ENCODE measurements at regions not wholly inside any gene's neighbourhood (a gene's known extent, or its start where the extent isn't known, plus 50 kb on each side); places are given as distances from the start of the nearest gene placed in this dataset.

- DNase-seq (ENCODE audit: low read depth in 1 of 2, low spot score in 1 of 2) (no peak), FAIRE-seq (no peak), ATAC-seq (no peak)
- CTCF ChIA-PET, result no interaction called here
- Histone ChIP-seq H3K27ac (no peak overlapping the region), H3K9me3 (no peaks in the 10 kb centered on the region), H3K4me1 (no peaks in the 10 kb centered on the region), H3K4me2 (no peak overlapping the region), H3K4me3 (no peak overlapping the region)
- POLR2A ChIA-PET, result no interaction called here
- WGBS (ENCODE audit: missing lambda C conversion rate), result 11% methylated on average over 1 of the region's 1 CpG
- TF ChIP-seq ATOH8 (CRISPR knock-in tag; IDR thresholded peaks at IDR 0.05; ENCODE audit: low read depth) (no peak), CHD2 (IDR thresholded peaks at IDR 0.05; ENCODE audit: low read length, partially characterized antibody) (no peak), MAZ (IDR thresholded peaks at IDR 0.05; ENCODE audit: borderline replicate concordance, low read depth, low read length) (no peak), EP300 (IDR thresholded peaks at IDR 0.05) (no peak), USF2 (IDR thresholded peaks at IDR 0.05) (no peak), CBX8 (IDR thresholded peaks at IDR 0.05) (no peak), POLR2A (IDR thresholded peaks at IDR 0.05; ENCODE audit: low read length) (no peak)
Measured at GRCh38 chr16:61309386-61309785, 726.9 kb downstream of the CDH8 start.

GRCh38 chr16:61306204-61306603, 730.0 kb downstream of the CDH8 start:
- no peak for ATAC-seq
- 14% methylated on average over 6 of the region's 6 CpGs for WGBS (ENCODE audit: missing lambda C conversion rate)
- POLR2A ChIA-PET, result no interaction called here
- DNase-seq (ENCODE audit: low read depth in 1 of 2, low spot score in 1 of 2), result no peak
- CTCF ChIA-PET, result no interaction called here
- Histone ChIP-seq H3K4me1 (no peaks in the 10 kb centered on the region), H3K4me2 (no peak overlapping the region), H3K9me3 (no peaks in the 10 kb centered on the region), H3K27ac (no peak overlapping the region), H3K4me3 (no peak overlapping the region)
- FAIRE-seq, result no peak
- no peak for TF ChIP-seq ELK1 (IDR thresholded peaks at IDR 0.05; ENCODE audit: low read depth, low read length)
- no peak for TF ChIP-seq BCL3 (IDR thresholded peaks at IDR 0.05)
- no peak for TF ChIP-seq CEBPB (IDR thresholded peaks at IDR 0.05)
- no peak for TF ChIP-seq KDM5A (IDR thresholded peaks at IDR 0.05)
- TF ChIP-seq CTCF (IDR thresholded peaks at IDR 0.05), result no peak
- no peak for TF ChIP-seq USF2 (IDR thresholded peaks at IDR 0.05)
- TF ChIP-seq HEYL (CRISPR knock-in tag; IDR thresholded peaks at IDR 0.05), result no peak
- no peak for TF ChIP-seq NR3C1 (IDR thresholded peaks at IDR 0.05)
- TF ChIP-seq RNF2 (IDR thresholded peaks at IDR 0.05; ENCODE audit: borderline replicate concordance, low read depth), result no peak
- TF ChIP-seq CBX8 (IDR thresholded peaks at IDR 0.05), result no peak
- TF ChIP-seq JUNB (IDR thresholded peaks at IDR 0.05), result no peak
- no peak for TF ChIP-seq SREBF2 (IDR thresholded peaks at IDR 0.05)
- no peak for TF ChIP-seq RFX5 (IDR thresholded peaks at IDR 0.05)
- no peak for TF ChIP-seq HDAC2 (IDR thresholded peaks at IDR 0.05)
- no peak for TF ChIP-seq ZSCAN20 (CRISPR knock-in tag; IDR thresholded peaks at IDR 0.05)
- TF ChIP-seq RARB (CRISPR knock-in tag; IDR thresholded peaks at IDR 0.05), result no peak
- no peak for TF ChIP-seq RAD21 (conservative IDR thresholded peaks at IDR 0.05 in 1 of 2, IDR thresholded peaks at IDR 0.05 in 1 of 2)
- TF ChIP-seq BHLHE40 (IDR thresholded peaks at IDR 0.05; ENCODE audit: low read depth, low read length), result no peak
- TF ChIP-seq FOSL2 (IDR thresholded peaks at IDR 0.05), result no peak
- TF ChIP-seq FOSL2 (CRISPR knock-in tag; IDR thresholded peaks at IDR 0.05), result no peak
- no peak for TF ChIP-seq MAX (IDR thresholded peaks at IDR 0.05)
